SK-N-SH (cell line): ENCODE measurements at regions not wholly inside any gene's neighbourhood (a gene's known extent, or its start where the extent isn't known, plus 50 kb on each side); places are given as distances from the start of the nearest gene placed in this dataset.
A peak's percentile ranks its signal among the peaks of the same experiment; 100 is the strongest.

Experiments used
- CTCF ChIA-PET: fragments of 300-600, 350-600 bp; formaldehyde crosslinking; extraction: SDS; loops from one replicate; lab custom pipeline; 2021; lab: Yijun Ruan, JAX
- POLR2A ChIA-PET: fragments of 350-600 bp; sonication (Branson Sonifier 250); formaldehyde crosslinking; extraction: SDS; loops from one replicate; lab custom pipeline; 2020; ENCODE audit warnings: antibody characterized with exemption, inconsistent platforms; lab: Yijun Ruan, JAX
- DNase-seq: peaks from one replicate; pipeline ENCODE4 v3.0.0; 2012
- H2AFZ ChIP-seq: fragments of 200-600 bp; sonication (generic); 2 replicates; pipeline ENCODE4 v1.8.1; 2016; ENCODE audit warnings: antibody characterized with exemption, mild to moderate bottlenecking, low read depth
- H3F3A ChIP-seq: fragments of 200-600 bp; sonication (generic); replicated peaks from 2 replicates; pipeline ENCODE3; 2016; ENCODE audit warnings: antibody characterized with exemption, mild to moderate bottlenecking; ENCODE audit not compliant: insufficient read depth
- H3K27ac ChIP-seq, 2 experiments: fragments of 200-500 bp in 1 of 2; fragments of 200-600 bp in 1 of 2; sonication (Bioruptor generic) in 1 of 2; sonication (generic), shearing (Covaris generic) in 1 of 2; 2 replicates each; pipeline versions ENCODE4 v1.5.1 to v1.6.1; 2014 to 2016; ENCODE audit warnings: low read depth in 2 of 2, inconsistent platforms in 1 of 2, low read length in 1 of 2, mild to moderate bottlenecking in 1 of 2, mixed read lengths in 1 of 2
- H3K27me3 ChIP-seq: fragments of 200-600 bp; sonication (generic), shearing (Covaris generic); 2 replicates; pipeline ENCODE4 v1.6.1; 2016; ENCODE audit warnings: mixed run types; ENCODE audit not compliant: insufficient read depth
- H3K36me3 ChIP-seq, 2 experiments: fragments of 200-500 bp in 1 of 2; fragments of 200-600 bp in 1 of 2; sonication (Bioruptor generic) in 1 of 2; sonication (generic) in 1 of 2; replicated peaks in 1 of 2; 2 replicates each; pipeline versions ENCODE3 to v1.5.1; 2014 to 2016; ENCODE audit warnings: low read length in 1 of 2, mild to moderate bottlenecking in 1 of 2; ENCODE audit not compliant: insufficient read depth in 2 of 2, control insufficient read depth in 1 of 2
- H3K4me1 ChIP-seq, 2 experiments: fragments of 200-500 bp in 1 of 2; fragments of 200-600 bp in 1 of 2; sonication (Bioruptor generic) in 1 of 2; sonication (generic), shearing (Covaris generic) in 1 of 2; 2 replicates each; pipeline versions ENCODE4 v1.5.1 to v1.6.1; 2014 to 2016; ENCODE audit warnings: low read depth in 1 of 2, low read length in 1 of 2, mixed run types in 1 of 2; ENCODE audit not compliant: insufficient read depth in 2 of 2, control insufficient read depth in 1 of 2
- H3K4me2 ChIP-seq: fragments of 200-600 bp; sonication (generic), shearing (Covaris generic); 2 replicates; pipeline ENCODE4 v1.6.1; 2017; ENCODE audit warnings: mixed run types
- H3K4me3 ChIP-seq, 2 experiments: fragments of 200-500 bp in 1 of 2; fragments of 200-600 bp in 1 of 2; sonication (Bioruptor generic) in 1 of 2; sonication (generic), shearing (Covaris generic) in 1 of 2; 2 replicates each; pipeline versions ENCODE4 v1.5.1 to v1.8.1; 2014 to 2016; ENCODE audit warnings: low read depth in 2 of 2, inconsistent platforms in 1 of 2, low read length in 1 of 2, mild to moderate bottlenecking in 1 of 2, mixed read lengths in 1 of 2, moderate library complexity in 1 of 2
- H3K79me2 ChIP-seq: fragments of 200-600 bp; sonication (generic); 2 replicates; pipeline ENCODE4 v1.8.1; 2017; ENCODE audit warnings: mild to moderate bottlenecking; ENCODE audit not compliant: insufficient read depth
- H3K9ac ChIP-seq: fragments of 200-600 bp; sonication (generic); 2 replicates; pipeline ENCODE4 v1.6.1; 2017; ENCODE audit warnings: mixed run types
- H3K9me2 ChIP-seq: fragments of 200-600 bp; sonication (generic); 2 replicates; pipeline ENCODE4 v1.6.1; 2017; ENCODE audit warnings: mixed run types
- H3K9me3 ChIP-seq: fragments of 200-600 bp; sonication (generic); 2 replicates; pipeline ENCODE4 v1.6.1; 2017; ENCODE audit warnings: mixed run types, mild to moderate bottlenecking, moderate library complexity
- H4K20me1 ChIP-seq: fragments of 200-600 bp; sonication (generic); 2 replicates; pipeline ENCODE4 v1.6.1; 2017; ENCODE audit warnings: mild to moderate bottlenecking, mixed run types; ENCODE audit not compliant: insufficient read depth
- CHD2 ChIP-seq: fragments of 150-350 bp; IDR thresholded peaks from 2 replicates; pipeline ENCODE4 v1.6.1; 2018; ENCODE audit warnings: low read length; ENCODE audit not compliant: partially characterized antibody
- ELF1 ChIP-seq: IDR thresholded peaks from 2 replicates; pipeline ENCODE4 v1.4.0; 2012
- FOSL2 ChIP-seq: IDR thresholded peaks from 2 replicates; pipeline ENCODE4 v1.4.0; 2012; ENCODE audit warnings: low read depth, mild to moderate bottlenecking, moderate library complexity, borderline replicate concordance
- FOXJ3 ChIP-seq: sonication (generic); formaldehyde crosslinking; IDR thresholded peaks from 2 replicates; pipeline ENCODE4 v1.5.1; 2020; ENCODE audit warnings: mild to moderate bottlenecking, missing genetic modification reagents
- FOXM1 ChIP-seq: IDR thresholded peaks from 2 replicates; pipeline ENCODE4 v1.4.0; 2012; ENCODE audit warnings: low read depth, mild to moderate bottlenecking
- JUND ChIP-seq: IDR thresholded peaks from 2 replicates; pipeline ENCODE4 v1.4.0; 2012
- MEF2A ChIP-seq: IDR thresholded peaks from 2 replicates; pipeline ENCODE4 v1.4.0; 2012; ENCODE audit warnings: low read depth, borderline replicate concordance
- POLR2AphosphoS5 ChIP-seq: IDR thresholded peaks from 2 replicates; pipeline ENCODE4 v1.6.1; 2012; ENCODE audit warnings: low read depth, low read length
- RAD21 ChIP-seq: IDR thresholded peaks from 2 replicates; pipeline ENCODE4 v1.6.1; 2012; ENCODE audit warnings: mild to moderate bottlenecking, low read length
- RCOR1 ChIP-seq: fragments of 150-350 bp; IDR thresholded peaks from 2 replicates; pipeline ENCODE4 v1.6.1; 2017; ENCODE audit warnings: antibody characterized with exemption, low read length
- RFX5 ChIP-seq: IDR thresholded peaks from 2 replicates; pipeline ENCODE4 v1.6.1; 2012; ENCODE audit warnings: mild to moderate bottlenecking, improper control_type of control experiment, low read length
- SIN3A ChIP-seq: IDR thresholded peaks from 2 replicates; pipeline ENCODE4 v1.6.1; 2012; ENCODE audit warnings: low read depth, mild to moderate bottlenecking, low read length, moderate library complexity, borderline replicate concordance
- TCF12 ChIP-seq: IDR thresholded peaks from 2 replicates; pipeline ENCODE4 v1.4.0; 2012
- TEAD4 ChIP-seq: IDR thresholded peaks from 2 replicates; pipeline ENCODE4 v1.4.0; 2012; ENCODE audit warnings: mild to moderate bottlenecking, borderline replicate concordance; ENCODE audit not compliant: insufficient read depth
- YY1 ChIP-seq: IDR thresholded peaks from 2 replicates; pipeline ENCODE4 v1.4.0; 2012; ENCODE audit warnings: low read depth, mild to moderate bottlenecking
- WGBS: methylation state at CpG from one replicate; pipeline ENCODE4 v1.1.6; 2017; ENCODE audit warnings: low lambda C conversion rate; 5-methylcytosine and 5-hydroxymethylcytosine counted together
- TF ChIP-seq, protein P1 (sequence below): IDR thresholded peaks from 2 replicates; pipeline ENCODE4 v1.4.0; 2012; ENCODE audit warnings: low read depth, borderline replicate concordance
- TF ChIP-seq, protein P2 (sequence below): IDR thresholded peaks from 2 replicates; pipeline ENCODE4 v1.4.0; 2012; ENCODE audit warnings: low read depth
- TF ChIP-seq, protein P3 (sequence below): IDR thresholded peaks from 2 replicates; pipeline ENCODE4; 2012
- TF ChIP-seq, protein P4 (sequence below): fragments of 150-350 bp; IDR thresholded peaks from 2 replicates; pipeline ENCODE4 v1.6.1; 2017; ENCODE audit warnings: antibody characterized with exemption, low read length, low read depth, borderline replicate concordance

DNA sequence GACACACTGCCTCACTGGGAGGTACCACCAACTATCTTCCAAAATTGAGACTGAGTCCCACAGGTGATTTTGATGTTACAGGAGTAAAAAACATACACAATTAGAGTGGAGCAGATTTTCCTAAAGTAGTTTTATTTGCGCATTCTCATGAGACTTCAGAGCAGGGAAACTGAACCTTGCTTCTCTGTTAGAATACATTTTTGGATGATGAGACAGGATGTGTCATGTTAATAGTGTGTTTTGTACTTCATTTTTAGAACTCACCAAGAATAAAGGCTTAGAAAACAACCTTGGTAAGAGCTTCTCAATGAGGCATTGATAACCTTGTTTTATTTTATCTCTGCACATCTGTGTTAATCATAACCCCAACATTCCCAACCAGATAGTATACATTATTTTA is 310.2 kb upstream of the GALNT5 start:
- Histone ChIP-seq H3K27ac (no peak overlapping the region), H3K4me1 (no peaks in the 10 kb centered on the region), H2AFZ (0 out of 2 replicates have a peak overlapping the region, but pooled peaks have one; percentile 13), H3F3A (no peaks in the 10 kb centered on the region), H4K20me1 (no peaks in the 10 kb centered on the region), H3K9ac (no peak overlapping the region), H3K9me3 (no peaks in the 10 kb centered on the region), H3K27me3 (no peaks in the 10 kb centered on the region), H3K36me3 (no peaks in the 10 kb centered on the region), H3K9me2 (no peaks in the 10 kb centered on the region), H3K4me3 (no peak overlapping the region), H3K79me2 (no peaks in the 10 kb centered on the region), H3K4me2 (no peak overlapping the region)
- CTCF ChIA-PET, result no interaction called here
- POLR2A ChIA-PET, result no interaction called here
- no peak for DNase-seq
- WGBS, result 29% methylated on average over 1 of the region's 1 CpG
- 0 out of 2 replicates have a peak, but pooled peaks have one; percentile 42 for TF ChIP-seq JUND
- no peak for TF ChIP-seq YY1
- TF ChIP-seq POLR2AphosphoS5, result no peak
- TF ChIP-seq, protein P1, sequence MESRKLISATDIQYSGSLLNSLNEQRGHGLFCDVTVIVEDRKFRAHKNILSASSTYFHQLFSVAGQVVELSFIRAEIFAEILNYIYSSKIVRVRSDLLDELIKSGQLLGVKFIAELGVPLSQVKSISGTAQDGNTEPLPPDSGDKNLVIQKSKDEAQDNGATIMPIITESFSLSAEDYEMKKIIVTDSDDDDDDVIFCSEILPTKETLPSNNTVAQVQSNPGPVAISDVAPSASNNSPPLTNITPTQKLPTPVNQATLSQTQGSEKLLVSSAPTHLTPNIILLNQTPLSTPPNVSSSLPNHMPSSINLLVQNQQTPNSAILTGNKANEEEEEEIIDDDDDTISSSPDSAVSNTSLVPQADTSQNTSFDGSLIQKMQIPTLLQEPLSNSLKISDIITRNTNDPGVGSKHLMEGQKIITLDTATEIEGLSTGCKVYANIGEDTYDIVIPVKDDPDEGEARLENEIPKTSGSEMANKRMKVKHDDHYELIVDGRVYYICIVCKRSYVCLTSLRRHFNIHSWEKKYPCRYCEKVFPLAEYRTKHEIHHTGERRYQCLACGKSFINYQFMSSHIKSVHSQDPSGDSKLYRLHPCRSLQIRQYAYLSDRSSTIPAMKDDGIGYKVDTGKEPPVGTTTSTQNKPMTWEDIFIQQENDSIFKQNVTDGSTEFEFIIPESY, result no peak
- TF ChIP-seq FOSL2, result peak; percentile 38; the same call in 1 of the 2 replicates

DNA sequence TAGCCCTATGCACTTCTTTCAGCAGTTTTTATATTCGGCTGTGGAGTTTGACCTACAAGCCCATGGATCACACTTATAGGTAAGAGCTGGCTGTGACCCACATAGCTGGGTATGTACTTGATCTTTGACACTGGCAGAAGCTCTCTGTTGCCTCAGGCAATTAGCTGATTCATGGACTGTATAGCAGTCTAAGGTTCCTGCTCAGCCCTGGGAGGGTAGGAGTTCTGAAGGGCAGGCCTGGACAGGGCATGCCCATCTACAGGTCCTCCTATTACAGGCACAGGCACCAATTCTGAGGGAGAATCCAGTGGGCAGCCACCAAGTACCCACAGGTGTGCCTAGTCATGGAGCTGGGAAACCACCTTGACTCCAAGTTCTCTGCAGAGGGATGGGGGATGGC is 301.8 kb upstream of the GALNT5 start:
- Histone ChIP-seq H3K79me2 (no peaks in the 10 kb centered on the region), H4K20me1 (no peaks in the 10 kb centered on the region), H3K9ac (no peak overlapping the region), H3K27ac (no peak overlapping the region), H3F3A (no peaks in the 10 kb centered on the region), H3K9me2 (no peaks in the 10 kb centered on the region), H3K4me2 (no peak overlapping the region), H3K36me3 (no peaks in the 10 kb centered on the region), H3K9me3 (no peaks in the 10 kb centered on the region; the same call in 1 of the 2 replicates), H3K4me3 (no peak overlapping the region), H3K4me1 (no peaks in the 10 kb centered on the region), H2AFZ (no peak overlapping the region), H3K27me3 (no peaks in the 10 kb centered on the region)
- DNase-seq, result no peak
- TF ChIP-seq TCF12 (no peak), FOXM1 (no peak), RCOR1 (no peak), YY1 (no peak), RAD21 (no peak), FOSL2 (no peak), CHD2 (no peak), TEAD4 (no peak), MEF2A (no peak), ELF1 (no peak), FOXJ3 (CRISPR knock-in tag) (no peak), RFX5 (no peak), SIN3A (no peak)
- TF ChIP-seq, protein P2, sequence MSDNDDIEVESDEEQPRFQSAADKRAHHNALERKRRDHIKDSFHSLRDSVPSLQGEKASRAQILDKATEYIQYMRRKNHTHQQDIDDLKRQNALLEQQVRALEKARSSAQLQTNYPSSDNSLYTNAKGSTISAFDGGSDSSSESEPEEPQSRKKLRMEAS, result no peak
- TF ChIP-seq, protein P3, sequence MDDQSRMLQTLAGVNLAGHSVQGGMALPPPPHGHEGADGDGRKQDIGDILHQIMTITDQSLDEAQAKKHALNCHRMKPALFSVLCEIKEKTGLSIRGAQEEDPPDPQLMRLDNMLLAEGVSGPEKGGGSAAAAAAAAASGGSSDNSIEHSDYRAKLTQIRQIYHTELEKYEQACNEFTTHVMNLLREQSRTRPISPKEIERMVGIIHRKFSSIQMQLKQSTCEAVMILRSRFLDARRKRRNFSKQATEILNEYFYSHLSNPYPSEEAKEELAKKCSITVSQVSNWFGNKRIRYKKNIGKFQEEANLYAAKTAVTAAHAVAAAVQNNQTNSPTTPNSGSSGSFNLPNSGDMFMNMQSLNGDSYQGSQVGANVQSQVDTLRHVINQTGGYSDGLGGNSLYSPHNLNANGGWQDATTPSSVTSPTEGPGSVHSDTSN, result no peak
- TF ChIP-seq, protein P4, sequence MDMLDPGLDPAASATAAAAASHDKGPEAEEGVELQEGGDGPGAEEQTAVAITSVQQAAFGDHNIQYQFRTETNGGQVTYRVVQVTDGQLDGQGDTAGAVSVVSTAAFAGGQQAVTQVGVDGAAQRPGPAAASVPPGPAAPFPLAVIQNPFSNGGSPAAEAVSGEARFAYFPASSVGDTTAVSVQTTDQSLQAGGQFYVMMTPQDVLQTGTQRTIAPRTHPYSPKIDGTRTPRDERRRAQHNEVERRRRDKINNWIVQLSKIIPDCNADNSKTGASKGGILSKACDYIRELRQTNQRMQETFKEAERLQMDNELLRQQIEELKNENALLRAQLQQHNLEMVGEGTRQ, result no peak
- ChIA-PET CTCF (no interaction called here), POLR2A (no interaction called here)
- WGBS, result 4% methylated on average over 1 of the region's 1 CpG
